LNCaP clone FGC (cell line): ENCODE measurements at regions not wholly inside any gene's neighbourhood (a gene's known extent, or its start where the extent isn't known, plus 50 kb on each side); places are given as distances from the start of the nearest gene placed in this dataset.
"Not testable (repeated sequence)": the region's sequence is repeated elsewhere in the genome, so short reads cannot be mapped to it uniquely, and the experiment has no call there.

Experiments used
- DNase-seq: peaks from one replicate; pipeline ENCODE4 v3.0.0-alpha.2; 2011; ENCODE audit warnings: low read depth
- H3K4me3 ChIP-seq: 2 replicates; pipeline ENCODE4 v1.5.1; 2011; ENCODE audit warnings: mild to moderate bottlenecking, low read depth, low read length, control low read depth
- CTCF ChIP-seq: IDR thresholded peaks from 2 replicates; pipeline ENCODE4 v1.5.1; 2012; ENCODE audit warnings: mild to moderate bottlenecking; ENCODE audit not compliant: control insufficient read depth, insufficient read depth; ENCODE audit errors: extremely low read depth

GRCh38 chr10:109062371-109062770 is 860.9 kb downstream of the XPNPEP1 start:
- DNase-seq: no peak
- no peak for TF ChIP-seq CTCF
- H3K4me3 ChIP-seq: no peak overlapping the region

- TF ChIP-seq CTCF: no peak
- DNase-seq: no peak
- no peak overlapping the region for H3K4me3 ChIP-seq
These were observed 868.1 kb downstream of the XPNPEP1 start for GRCh38 chr10:109055243-109055642.

GRCh38 chr10:109047856-109048255 is 875.5 kb downstream of the XPNPEP1 start:
- no peak overlapping the region for H3K4me3 ChIP-seq
- no peak for TF ChIP-seq CTCF
- DNase-seq: no peak

- DNase-seq, H3K4me3 ChIP-seq: not testable (repeated sequence)
These were observed 876.9 kb downstream of the XPNPEP1 start for GRCh38 chr10:109046427-109046826.

GRCh38 chr10:109040622-109041021 is 882.7 kb downstream of the XPNPEP1 start:
- no peak for TF ChIP-seq CTCF
- no peak for DNase-seq

GRCh38 chr10:109037978-109038377 is 885.3 kb downstream of the XPNPEP1 start:
- no peak for DNase-seq
- TF ChIP-seq CTCF: no peak

More at GRCh38 chr10:109040622-109041021, 882.7 kb downstream of the XPNPEP1 start:
- no peak overlapping the region for H3K4me3 ChIP-seq

GRCh38 chr10:109030581-109031210 is 892.6 kb downstream of the XPNPEP1 start:
- TF ChIP-seq CTCF: no peak
- no peak overlapping the region for H3K4me3 ChIP-seq
- no peak for DNase-seq

More at GRCh38 chr10:109037978-109038377, 885.3 kb downstream of the XPNPEP1 start:
- H3K4me3 ChIP-seq: no peak overlapping the region
